ENCODE measurements at regions not wholly inside any gene's neighbourhood (a gene's known extent, or its start where the extent isn't known, plus 50 kb on each side); places are given as distances from the start of the nearest gene placed in this dataset.

GRCh38 chr11:38143852-38144251, 1545.8 kb upstream of the RAG2 start:
- no peaks in the 10 kb centered on the region for H3K4me1 ChIP-seq (ENCODE audit: control insufficient read depth, insufficient read depth, low read length)
- no peak for TF ChIP-seq REST (IDR thresholded peaks at IDR 0.05; ENCODE audit: insufficient read depth in 1 of 2, low read depth in 2 of 2, low read length in 1 of 2)
- no peak for TF ChIP-seq CTCF (IDR thresholded peaks at IDR 0.05)
- no peak for TF ChIP-seq TCF7L2 (IDR thresholded peaks at IDR 0.05; ENCODE audit: low read depth, low read length)
- no peak for TF ChIP-seq POLR2AphosphoS5 (IDR thresholded peaks at IDR 0.05; ENCODE audit: low read depth, low read length)
- TF ChIP-seq SIN3A (IDR thresholded peaks at IDR 0.05; ENCODE audit: borderline replicate concordance, insufficient read depth, low read depth, low read length) = no peak
- H3K36me3 ChIP-seq (ENCODE audit: control insufficient read depth, insufficient read depth, low read length) = no peaks in the 10 kb centered on the region
- ATAC-seq (no peak), DNase-seq (ENCODE audit: low read depth, low spot score) (no peak)
- CTCF ChIA-PET = no interaction called here
- H3K27me3 ChIP-seq (ENCODE audit: control insufficient read depth, insufficient read depth, low read length) = no peaks in the 10 kb centered on the region
- intact Hi-C loops (cut with micrococcal nuclease; ENCODE audit: unreplicated experiment) (no loop called here), in situ Hi-C loops (cut with HindIII; ENCODE audit: low pct_unique_long_range_greater_than_20kb, low sequenced_read_pairs) (no loop called here)
- POLR2A ChIA-PET = no interaction called here
- H3K4me3 ChIP-seq (ENCODE audit: low read depth in 2 of 2, low read length in 2 of 2) = no peak overlapping the region
- no TSS peak for BruUV-seq (replicated peaks)
- H3K9me3 ChIP-seq (ENCODE audit: control insufficient read depth, insufficient read depth, low read depth, low read length) = no peaks in the 10 kb centered on the region
- H3K27ac ChIP-seq (ENCODE audit: low read length) = no peak overlapping the region

- no peak for ATAC-seq
- POLR2A ChIA-PET = no interaction called here
Observed at GRCh38 chr11:38138972-38139371, 1540.9 kb upstream of the RAG2 start.

More at GRCh38 chr11:38138972-38139371, 1540.9 kb upstream of the RAG2 start:
- DNase-seq (ENCODE audit: low read depth, low spot score) = no peak
- H3K36me3 ChIP-seq (ENCODE audit: control insufficient read depth, insufficient read depth, low read length) = no peaks in the 10 kb centered on the region
- no peaks in the 10 kb centered on the region for H3K9me3 ChIP-seq (ENCODE audit: control insufficient read depth, insufficient read depth, low read depth, low read length)
- CTCF ChIA-PET = no interaction called here
- BruUV-seq (replicated peaks) = no TSS peak
- no peak overlapping the region for H3K4me3 ChIP-seq (ENCODE audit: low read depth in 2 of 2, low read length in 2 of 2)
- TF ChIP-seq CTCF (IDR thresholded peaks at IDR 0.05) (no peak), POLR2AphosphoS5 (IDR thresholded peaks at IDR 0.05; ENCODE audit: low read depth, low read length) (no peak)
- H3K27ac ChIP-seq (ENCODE audit: low read length) = no peak overlapping the region
- H3K27me3 ChIP-seq (ENCODE audit: control insufficient read depth, insufficient read depth, low read length) = no peaks in the 10 kb centered on the region
- intact Hi-C loops (cut with micrococcal nuclease; ENCODE audit: unreplicated experiment) = no loop called here
- H3K4me1 ChIP-seq (ENCODE audit: control insufficient read depth, insufficient read depth, low read length) = no peaks in the 10 kb centered on the region
- in situ Hi-C loops (cut with HindIII; ENCODE audit: low pct_unique_long_range_greater_than_20kb, low sequenced_read_pairs) = no loop called here

Measured in Panc1 (cell line).